ENCODE measurements at regions not wholly inside any gene's neighbourhood (a gene's known extent, or its start where the extent isn't known, plus 50 kb on each side); places are given as distances from the start of the nearest gene placed in this dataset.

DNA sequence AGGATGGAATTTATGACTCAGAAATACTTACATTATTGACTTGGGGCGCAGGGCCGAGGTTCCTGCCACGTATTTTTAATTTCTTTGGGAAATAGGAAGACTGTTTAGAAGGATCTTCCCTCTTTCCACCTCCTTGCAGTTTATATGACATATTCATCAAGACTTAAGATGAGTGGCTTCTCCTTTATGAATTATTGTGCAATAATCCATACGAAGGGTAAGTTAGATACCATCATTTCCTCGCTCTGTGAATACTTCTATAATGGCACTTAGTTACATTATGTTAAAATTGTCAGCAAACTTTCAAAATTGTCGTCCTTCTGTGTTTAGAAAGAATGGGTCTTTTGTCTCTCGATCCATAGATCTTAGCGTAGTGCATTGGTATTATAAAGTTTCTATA lies 328.8 kb upstream of the UBE2E3 start:
- TF ChIP-seq EZH2 (IDR thresholded peaks at IDR 0.05; ENCODE audit: borderline replicate concordance, low read depth, low read length, poor library complexity, severe bottlenecking): no peak
- TF ChIP-seq CTCF (conservative IDR thresholded peaks at IDR 0.05; ENCODE audit: low read depth, low read length): no peak

Measured in A673 (cell line).